H9 (cell line): ENCODE measurements at regions not wholly inside any gene's neighbourhood (a gene's known extent, or its start where the extent isn't known, plus 50 kb on each side); places are given as distances from the start of the nearest gene placed in this dataset.

Experiments used
- DNase-seq: peaks from one replicate; pipeline ENCODE4 v3.0.0-alpha.2; 2017
- H2AFZ ChIP-seq: one replicate; pipeline ENCODE4 v1.6.1; 2013; ENCODE audit warnings: mild to moderate bottlenecking, low read length, control low read depth, moderate library complexity
- H2AK5ac ChIP-seq: 2 replicates; pipeline ENCODE4 v1.6.1; 2013; ENCODE audit warnings: low read length, control low read depth, mixed read lengths; ENCODE audit not compliant: insufficient read length
- H2BK120ac ChIP-seq: one replicate; pipeline ENCODE4 v1.6.1; 2013; ENCODE audit warnings: low read depth, mild to moderate bottlenecking, low read length, control low read depth, inconsistent platforms; ENCODE audit not compliant: poor library complexity, severe bottlenecking
- H2BK12ac ChIP-seq: 2 replicates; pipeline ENCODE4 v1.6.1; 2013; ENCODE audit warnings: low read length, control low read depth, mixed read lengths, low read depth; ENCODE audit not compliant: insufficient read length
- H2BK15ac ChIP-seq: 2 replicates; pipeline ENCODE4 v1.6.1; 2013; ENCODE audit warnings: low read depth, low read length, control low read depth
- H2BK20ac ChIP-seq: one replicate; pipeline ENCODE4 v1.6.1; 2013; ENCODE audit warnings: low read depth, mild to moderate bottlenecking, low read length, control low read depth, inconsistent platforms; ENCODE audit not compliant: poor library complexity, severe bottlenecking
- H2BK5ac ChIP-seq: 2 replicates; pipeline ENCODE4 v1.6.1; 2013; ENCODE audit warnings: low read length, control low read depth, mixed read lengths; ENCODE audit not compliant: insufficient read length
- H3K14ac ChIP-seq: 2 replicates; pipeline ENCODE4 v1.6.1; 2013; ENCODE audit warnings: low read length, control low read depth; ENCODE audit not compliant: insufficient read depth
- H3K18ac ChIP-seq: 2 replicates; pipeline ENCODE4 v1.6.1; 2013; ENCODE audit warnings: low read depth, mild to moderate bottlenecking, mixed read lengths, low read length, control low read depth; ENCODE audit not compliant: insufficient read length
- H3K23ac ChIP-seq: 2 replicates; pipeline ENCODE4 v1.6.1; 2013; ENCODE audit warnings: low read length, control low read depth, mixed read lengths, low read depth; ENCODE audit not compliant: insufficient read length
- H3K23me2 ChIP-seq: 2 replicates; pipeline ENCODE4 v1.6.1; 2013; ENCODE audit warnings: low read depth, mild to moderate bottlenecking, mixed read lengths, low read length, control low read depth; ENCODE audit not compliant: insufficient read length, poor library complexity, severe bottlenecking
- H3K27ac ChIP-seq: 2 replicates; pipeline ENCODE4 v1.5.1; 2013; ENCODE audit warnings: low read length, control low read depth, mixed read lengths, low read depth; ENCODE audit not compliant: insufficient read length
- H3K27me3 ChIP-seq: 2 replicates; pipeline ENCODE4 v1.6.1; 2013; ENCODE audit warnings: low read length, control low read depth, inconsistent platforms; ENCODE audit not compliant: insufficient read depth
- H3K4ac ChIP-seq: 2 replicates; pipeline ENCODE4 v1.6.1; 2013; ENCODE audit warnings: low read depth, mild to moderate bottlenecking, control low read depth, inconsistent platforms, low read length, moderate library complexity
- H3K4me1 ChIP-seq: 2 replicates; pipeline ENCODE4 v1.6.1; 2013; ENCODE audit warnings: low read length, control low read depth, inconsistent platforms; ENCODE audit not compliant: insufficient read depth
- H3K4me2 ChIP-seq: 2 replicates; pipeline ENCODE4 v1.6.1; 2013; ENCODE audit warnings: low read length, control low read depth, mixed read lengths; ENCODE audit not compliant: insufficient read length, insufficient read depth
- H3K56ac ChIP-seq: 2 replicates; pipeline ENCODE4 v1.6.1; 2013; ENCODE audit warnings: low read depth, mild to moderate bottlenecking, mixed read lengths, low read length, control low read depth; ENCODE audit not compliant: insufficient read length
- H3K79me1 ChIP-seq: 2 replicates; pipeline ENCODE4 v1.6.1; 2013; ENCODE audit warnings: low read depth, mild to moderate bottlenecking, moderate library complexity, low read length, control low read depth, inconsistent platforms; ENCODE audit not compliant: insufficient read depth, poor library complexity, severe bottlenecking
- H3K79me2 ChIP-seq: 2 replicates; pipeline ENCODE4 v1.6.1; 2013; ENCODE audit warnings: low read length, control low read depth, inconsistent platforms; ENCODE audit not compliant: insufficient read depth
- H3K9ac ChIP-seq: 2 replicates; pipeline ENCODE4 v1.6.1; 2013; ENCODE audit warnings: low read length, control low read depth, mixed read lengths; ENCODE audit not compliant: insufficient read length; ENCODE audit errors: extremely low read depth
- H3K9me3 ChIP-seq: one replicate; pipeline ENCODE4 v1.6.1; 2013; ENCODE audit warnings: low read depth, low read length, inconsistent platforms; ENCODE audit not compliant: control insufficient read depth
- H3T11ph ChIP-seq: one replicate; pipeline ENCODE4 v1.6.1; 2013; ENCODE audit warnings: mild to moderate bottlenecking, low read length, control low read depth, inconsistent platforms
- H4K20me1 ChIP-seq: one replicate; pipeline ENCODE4 v1.6.1; 2013; ENCODE audit not compliant: control insufficient read depth, insufficient read length, insufficient read depth
- H4K5ac ChIP-seq: 2 replicates; pipeline ENCODE4 v1.6.1; 2013; ENCODE audit warnings: low read depth, mild to moderate bottlenecking, mixed read lengths, low read length, control low read depth; ENCODE audit not compliant: insufficient read length
- H4K8ac ChIP-seq: replicated peaks from 2 replicates; pipeline ENCODE4 v1.6.1; 2013; ENCODE audit warnings: low read length, control low read depth, mixed read lengths, low read depth; ENCODE audit not compliant: insufficient read length
- H4K91ac ChIP-seq: 2 replicates; pipeline ENCODE4 v1.6.1; 2013; ENCODE audit warnings: low read depth, mild to moderate bottlenecking, moderate library complexity, mixed read lengths, low read length, control low read depth; ENCODE audit not compliant: insufficient read length
- H3K27ac Mint-ChIP-seq, 3 experiments: 2 replicates in 2 of 3; 3 replicates in 1 of 3; pipeline ENCODE4 v1.8.0; 2020 to 2021; ENCODE audit warnings: mixed read lengths in 3 of 3, mild to moderate bottlenecking in 1 of 3, moderate library complexity in 1 of 3
- H3K27me3 Mint-ChIP-seq: 2 replicates; pipeline ENCODE4 v1.8.0; 2021; ENCODE audit warnings: low read depth, mild to moderate bottlenecking, moderate library complexity, mixed read lengths
- H3K36me3 Mint-ChIP-seq, 3 experiments: 2 replicates in 2 of 3; 3 replicates in 1 of 3; pipeline ENCODE4 v1.8.0; 2020 to 2021; ENCODE audit warnings: low read depth in 3 of 3, mixed read lengths in 3 of 3; ENCODE audit not compliant: insufficient read depth in 1 of 3
- H3K4me1 Mint-ChIP-seq, 2 experiments: 2 replicates each; pipeline ENCODE4 v1.8.0; 2020; ENCODE audit warnings: mixed read lengths in 2 of 2
- H3K4me3 Mint-ChIP-seq, 2 experiments: 2 replicates in 1 of 2; 3 replicates in 1 of 2; pipeline ENCODE4 v1.8.0; 2020 to 2021; ENCODE audit warnings: mild to moderate bottlenecking in 2 of 2, mixed read lengths in 2 of 2, moderate library complexity in 1 of 2
- H3K9me3 Mint-ChIP-seq, 2 experiments: 2 replicates in 1 of 2; 3 replicates in 1 of 2; pipeline ENCODE4 v1.8.0; 2020; ENCODE audit warnings: mild to moderate bottlenecking in 2 of 2, mixed read lengths in 2 of 2, moderate library complexity in 1 of 2
- CTCF ChIP-seq: fragments of 200-600 bp; sonication (generic); conservative IDR thresholded peaks from 3 replicates; pipeline ENCODE4 v1.8.0; 2021; ENCODE audit warnings: antibody characterized with exemption, mild to moderate bottlenecking
- WGBS: extraction: QIAGEN DNeasy Blood & Tissue Kit; methylation state at CpG from one replicate; pipeline ENCODE4 v1.1.7; 2013; ENCODE audit warnings: missing lambda C conversion rate, low lambda C conversion rate, mixed read lengths; ENCODE audit not compliant: insufficient read length; ENCODE audit errors: extremely low coverage; 5-methylcytosine and 5-hydroxymethylcytosine counted together

GRCh38 chr15:49721621-49722020 lies 100.8 kb downstream of the DTWD1 start:
- H2BK20ac ChIP-seq: no peak overlapping the region
- no peak overlapping the region for H2BK120ac ChIP-seq
- H2AK5ac ChIP-seq: no peak overlapping the region
- H3K9me3 ChIP-seq: no peaks in the 10 kb centered on the region
- H3T11ph ChIP-seq: no peak overlapping the region
- no peak overlapping the region for H2BK15ac ChIP-seq
- H3K4ac ChIP-seq: no peak overlapping the region
- H3K27ac ChIP-seq: no peak overlapping the region
- H2AFZ ChIP-seq: no peak overlapping the region
- H2BK5ac ChIP-seq: no peak overlapping the region
- Mint-ChIP-seq H3K4me1 (peaks cover 6 to 7% of the 10 kb centered on the region in 2 experiments), H3K4me3 (no peak overlapping the region), H3K36me3 (no peaks in the 10 kb centered on the region; a peak in 1 of 7 replicates), H3K27ac (no peak overlapping the region), H3K27me3 (peaks cover 12% of the 10 kb centered on the region; the same call in 1 of the 2 replicates), H3K9me3 (peaks cover 3 to 8% of the 10 kb centered on the region in 2 experiments; a peak in 3 of 5 replicates)
- H4K91ac ChIP-seq: no peak overlapping the region
- no peak overlapping the region for H4K5ac ChIP-seq
- no peaks in the 10 kb centered on the region for H3K79me1 ChIP-seq
- H3K18ac ChIP-seq: no peak overlapping the region
- no peak overlapping the region for H3K14ac ChIP-seq
- no peak overlapping the region for H3K56ac ChIP-seq
- no peaks in the 10 kb centered on the region for H3K23me2 ChIP-seq
- H4K20me1 ChIP-seq: no peaks in the 10 kb centered on the region
- no peak for DNase-seq
- H3K23ac ChIP-seq: no peak overlapping the region
- TF ChIP-seq CTCF: no peak
- WGBS: no CpG with 5 or more reads among the region's 1 CpG
- H3K4me2 ChIP-seq: no peak overlapping the region
- no peak overlapping the region for H4K8ac ChIP-seq
- H3K4me1 ChIP-seq: no peaks in the 10 kb centered on the region; the same call in 1 of the 2 replicates
- no peak overlapping the region for H2BK12ac ChIP-seq
- no peaks in the 10 kb centered on the region for H3K79me2 ChIP-seq
- H3K9ac ChIP-seq: no peak overlapping the region
- no peaks in the 10 kb centered on the region for H3K27me3 ChIP-seq
